HG03378 (cell line): ENCODE measurements at regions not wholly inside any gene's neighbourhood (a gene's known extent, or its start where the extent isn't known, plus 50 kb on each side); places are given as distances from the start of the nearest gene placed in this dataset.
"Not testable (repeated sequence)": the region's sequence is repeated elsewhere in the genome, so short reads cannot be mapped to it uniquely, and the experiment has no call there.

Experiments used
- ATAC-seq: cut with Tn5 transposase; IDR thresholded peaks from one replicate; pipeline ENCODE4 v1.9.1; 2021; ENCODE audit warnings: mild to moderate bottlenecking, moderate library complexity; ENCODE audit not compliant: unreplicated experiment

DNA sequence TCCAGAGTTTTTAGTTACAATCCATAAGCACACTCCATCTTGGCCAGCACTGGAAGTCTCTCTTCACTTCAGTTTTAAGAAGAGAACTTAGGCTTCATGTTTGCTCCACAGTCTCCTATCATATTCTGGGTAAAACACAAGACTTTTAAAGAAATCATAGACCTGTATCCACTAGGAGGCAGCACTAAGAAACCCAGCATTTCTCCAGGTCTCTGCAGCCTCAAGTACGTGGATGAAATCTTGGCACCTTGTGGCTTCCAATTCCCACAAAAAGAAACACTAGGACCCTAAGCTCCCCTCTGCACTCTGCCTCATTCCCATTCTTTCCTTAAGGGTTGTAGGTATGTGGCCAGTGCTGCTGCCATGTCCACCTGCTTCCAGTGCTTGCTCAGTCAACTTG is 367.3 kb upstream of the CASK start:
- ATAC-seq = no peak

GRCh38 chrX:42289492-42290385 is 366.4 kb upstream of the CASK start:
- no peak for ATAC-seq

GRCh38 chrX:42285681-42286080 is 362.3 kb upstream of the CASK start:
- not testable (repeated sequence) for ATAC-seq

- ATAC-seq = no peak
Observed at GRCh38 chrX:42276982-42277690, 353.8 kb upstream of the CASK start.

- no peak for ATAC-seq
Observed at GRCh38 chrX:42274151-42274550, 350.8 kb upstream of the CASK start.

- ATAC-seq = no peak
Observed at GRCh38 chrX:42273387-42273786, 350.0 kb upstream of the CASK start.

- ATAC-seq = no peak
Observed at GRCh38 chrX:42269186-42269585, 345.8 kb upstream of the CASK start.

- ATAC-seq = no peak
Observed at GRCh38 chrX:42260854-42261253, 337.5 kb upstream of the CASK start.

DNA sequence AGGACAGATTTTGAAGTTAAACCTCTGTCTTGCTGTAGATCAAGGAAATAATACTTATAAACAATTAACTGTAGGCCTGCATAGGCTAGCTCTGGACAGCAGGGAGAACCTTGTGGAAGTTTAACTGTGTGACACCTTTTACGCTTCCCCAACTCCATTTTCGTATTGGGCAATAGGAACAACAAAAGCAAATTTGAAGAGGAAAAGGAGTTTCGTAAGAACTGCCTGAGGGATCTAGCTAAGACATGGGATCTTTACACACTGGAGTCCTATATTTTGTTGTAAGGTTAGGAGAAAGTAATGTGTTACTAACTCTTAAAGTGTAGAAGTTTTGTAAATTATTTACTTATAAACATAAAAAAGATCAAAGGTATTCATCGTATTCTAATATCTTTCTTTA is 324.9 kb upstream of the CASK start:
- no peak for ATAC-seq

DNA sequence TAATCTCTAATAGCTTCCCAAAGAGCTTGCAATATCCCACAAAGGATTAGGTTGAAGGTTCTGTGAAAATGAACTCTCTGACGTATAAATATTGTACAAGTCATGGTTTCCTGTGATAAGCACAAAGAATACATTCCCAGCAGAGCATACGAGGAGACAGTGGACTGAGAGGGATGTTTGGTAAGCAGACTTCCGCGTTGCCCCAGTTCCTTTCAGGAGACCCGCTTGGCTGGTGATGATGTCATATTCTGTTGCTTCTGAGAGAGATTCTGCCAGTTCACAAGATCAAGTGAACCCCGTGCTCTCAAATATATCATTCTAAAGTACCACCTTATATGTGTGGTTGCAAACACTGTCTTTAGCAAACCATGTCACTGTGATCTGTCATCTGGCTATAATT is 323.9 kb upstream of the CASK start:
- no peak for ATAC-seq

GRCh38 chrX:42246814-42247213 is 323.5 kb upstream of the CASK start:
- ATAC-seq = no peak

DNA sequence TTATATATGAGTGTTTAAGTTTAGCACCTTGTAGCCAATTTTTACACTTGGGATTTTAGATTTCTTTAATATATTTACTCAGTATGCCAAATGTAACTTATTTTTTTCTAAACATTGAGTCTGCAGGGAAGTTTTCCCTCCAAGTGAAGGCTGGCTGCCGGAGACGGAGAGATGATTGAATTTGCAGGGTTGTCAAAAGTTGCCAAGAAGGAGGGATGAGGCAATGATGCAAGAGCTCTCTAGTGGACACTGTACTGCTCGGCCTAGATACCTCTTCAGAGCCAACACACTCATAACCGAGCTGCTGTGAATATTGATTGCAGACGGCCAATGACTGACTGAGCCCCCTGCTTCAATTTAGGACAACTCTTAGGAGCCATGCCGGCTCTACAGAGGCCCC is 318.6 kb upstream of the CASK start:
- no peak for ATAC-seq

DNA sequence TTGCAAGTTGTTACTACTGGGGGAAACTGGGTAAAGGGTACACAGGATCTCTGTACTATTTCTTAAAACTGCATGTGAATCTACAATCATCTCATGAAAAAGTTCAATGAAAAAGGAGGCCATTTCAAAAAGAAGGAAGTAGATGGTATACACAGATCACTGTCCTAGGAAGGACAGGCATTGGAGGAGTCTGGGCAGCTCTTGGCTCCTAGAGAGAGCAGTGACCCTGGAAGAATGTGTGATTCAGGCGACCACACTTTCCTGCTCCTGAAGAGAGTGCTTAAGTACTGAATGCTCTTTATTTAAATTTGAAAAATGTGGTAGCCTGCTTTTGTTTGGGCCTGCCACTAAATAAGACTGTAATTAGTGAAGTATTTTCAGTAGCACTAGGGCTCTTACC is 318.1 kb upstream of the CASK start:
- no peak for ATAC-seq

DNA sequence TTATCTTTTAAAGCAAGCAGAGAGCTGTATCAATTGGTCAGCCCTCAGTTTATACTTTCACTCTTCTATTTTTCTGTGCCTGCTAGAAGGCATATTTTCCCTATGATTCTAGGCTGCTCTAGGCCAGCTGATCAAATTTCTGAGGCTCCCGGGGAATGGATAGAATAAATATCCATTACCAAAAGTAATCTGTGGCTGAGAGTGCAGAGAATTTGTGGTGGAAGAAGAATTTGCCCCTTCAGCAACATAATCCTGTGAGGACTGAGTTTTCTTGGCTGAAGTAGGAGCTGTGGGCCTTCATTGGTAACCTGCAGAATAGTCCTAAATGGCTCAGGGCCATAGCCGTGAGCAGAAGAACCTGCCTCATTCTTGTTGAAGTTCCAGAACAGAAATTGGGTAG is 314.6 kb upstream of the CASK start:
- ATAC-seq = no peak

- no peak for ATAC-seq
Observed at GRCh38 chrX:42229533-42229932, 306.2 kb upstream of the CASK start.

DNA sequence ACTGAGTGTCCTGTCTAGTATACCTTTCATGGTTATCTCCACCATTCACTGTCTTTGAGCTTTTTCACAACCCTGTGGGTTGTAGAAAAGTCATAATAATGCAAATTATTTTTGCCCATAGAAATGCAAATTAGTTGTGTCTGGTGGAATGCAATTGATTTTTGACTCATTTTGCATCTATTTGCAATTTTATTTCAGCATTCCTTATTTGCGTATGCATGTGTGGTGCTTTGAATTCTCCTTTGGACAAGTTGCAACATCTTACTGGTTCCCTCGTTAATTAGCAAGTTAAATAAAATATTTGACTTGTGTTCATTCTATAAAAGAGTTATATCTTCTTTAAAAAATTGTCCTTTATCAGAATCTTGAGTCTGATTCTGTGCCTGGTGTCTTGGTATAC is 297.3 kb upstream of the CASK start:
- ATAC-seq = no peak

- ATAC-seq = no peak
Observed at GRCh38 chrX:42220083-42220482, 296.7 kb upstream of the CASK start.

- ATAC-seq = no peak
Observed at GRCh38 chrX:42219231-42219630, 295.9 kb upstream of the CASK start.

- ATAC-seq = no peak
Observed at GRCh38 chrX:42195506-42195905, 272.2 kb upstream of the CASK start.

- ATAC-seq = no peak
Observed at GRCh38 chrX:42189576-42189975, 266.2 kb upstream of the CASK start.

DNA sequence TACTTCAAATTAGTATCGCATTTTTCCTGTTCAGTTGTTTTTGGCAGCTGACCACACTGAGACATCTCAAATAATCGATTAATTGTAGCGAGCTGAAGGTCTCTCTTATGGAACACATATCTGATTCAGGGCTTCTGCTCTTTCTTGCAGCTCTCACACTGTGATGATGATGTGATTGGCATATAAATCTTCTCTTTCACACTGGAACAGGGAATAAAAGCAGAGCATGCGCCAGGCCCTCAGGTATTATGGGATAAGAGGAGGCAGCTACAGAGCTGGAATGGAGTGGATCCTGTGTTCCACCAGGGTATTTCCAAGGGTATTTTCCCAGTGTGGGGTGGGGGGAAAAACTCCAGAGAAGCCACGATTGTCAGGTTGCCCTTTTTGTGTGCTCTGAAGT is 265.4 kb upstream of the CASK start:
- ATAC-seq = no peak

GRCh38 chrX:42176789-42177188 is 253.4 kb upstream of the CASK start:
- ATAC-seq = no peak
